ENCODE measurements at regions not wholly inside any gene's neighbourhood (a gene's known extent, or its start where the extent isn't known, plus 50 kb on each side); places are given as distances from the start of the nearest gene placed in this dataset.

GRCh38 chr3:5809586-5810246 lies 622.2 kb downstream of the EDEM1 start:
- no peak overlapping the region for H2AFZ ChIP-seq (ENCODE audit: low read depth, low read length)
- H3K9me3 ChIP-seq (ENCODE audit: low read length) = no peaks in the 10 kb centered on the region
- H3K27ac ChIP-seq (ENCODE audit: low read length) = no peak overlapping the region
- no peaks in the 10 kb centered on the region for H4K20me1 ChIP-seq (ENCODE audit: insufficient read depth)
- H3K4me3 ChIP-seq (ENCODE audit: low read length) = no peak overlapping the region
- no peak overlapping the region for H3K4me2 ChIP-seq (ENCODE audit: low read length)
- H3K9me2 ChIP-seq (ENCODE audit: insufficient read depth, low read length) = no peaks in the 10 kb centered on the region
- H3K36me3 ChIP-seq (ENCODE audit: insufficient read depth, low read length) = no peaks in the 10 kb centered on the region
- TF ChIP-seq CTCF (IDR thresholded peaks at IDR 0.05; ENCODE audit: poor library complexity, severe bottlenecking) (no peak), SMC3 (conservative IDR thresholded peaks at IDR 0.05; ENCODE audit: poor library complexity) (no peak), REST (IDR thresholded peaks at IDR 0.05; ENCODE audit: borderline replicate concordance) (no peak), EP300 (conservative IDR thresholded peaks at IDR 0.05; ENCODE audit: poor library complexity, severe bottlenecking) (no peak)
- H3K79me2 ChIP-seq (replicated peaks; ENCODE audit: insufficient read depth, low read length) = no peaks in the 10 kb centered on the region
- H3K27me3 ChIP-seq (ENCODE audit: insufficient read depth, low read depth, low read length) = no peaks in the 10 kb centered on the region
- no peak overlapping the region for H3K9ac ChIP-seq (ENCODE audit: low read length)
- H3F3A ChIP-seq (ENCODE audit: insufficient read depth, low read length, poor library complexity, severe bottlenecking) = no peaks in the 10 kb centered on the region

GRCh38 chr3:5811016-5811415 lies 623.5 kb downstream of the EDEM1 start:
- Histone ChIP-seq H3K9me2 (ENCODE audit: insufficient read depth, low read length) (no peaks in the 10 kb centered on the region), H4K20me1 (ENCODE audit: insufficient read depth) (no peaks in the 10 kb centered on the region), H3K4me3 (ENCODE audit: low read length) (no peak overlapping the region), H3K4me2 (ENCODE audit: low read length) (no peak overlapping the region), H3K27me3 (ENCODE audit: insufficient read depth, low read depth, low read length) (no peaks in the 10 kb centered on the region), H3K36me3 (ENCODE audit: insufficient read depth, low read length) (no peaks in the 10 kb centered on the region), H3K9ac (ENCODE audit: low read length) (no peak overlapping the region), H3K79me2 (replicated peaks; ENCODE audit: insufficient read depth, low read length) (no peaks in the 10 kb centered on the region), H3F3A (ENCODE audit: insufficient read depth, low read length, poor library complexity, severe bottlenecking) (no peaks in the 10 kb centered on the region), H3K27ac (ENCODE audit: low read length) (no peak overlapping the region), H3K9me3 (ENCODE audit: low read length) (no peaks in the 10 kb centered on the region), H2AFZ (ENCODE audit: low read depth, low read length) (no peak overlapping the region)
- TF ChIP-seq RAD21 (conservative IDR thresholded peaks at IDR 0.05) (no peak), EZH2 (IDR thresholded peaks at IDR 0.05; ENCODE audit: borderline replicate concordance, insufficient read depth, low read length, poor library complexity, severe bottlenecking) (no peak), POLR2AphosphoS5 (IDR thresholded peaks at IDR 0.05) (no peak), EP300 (conservative IDR thresholded peaks at IDR 0.05; ENCODE audit: poor library complexity, severe bottlenecking) (no peak), CTCF (IDR thresholded peaks at IDR 0.05; ENCODE audit: poor library complexity, severe bottlenecking) (no peak), TAF1 (IDR thresholded peaks at IDR 0.05; ENCODE audit: low read depth) (no peak), SMC3 (conservative IDR thresholded peaks at IDR 0.05; ENCODE audit: poor library complexity) (no peak), REST (IDR thresholded peaks at IDR 0.05; ENCODE audit: borderline replicate concordance) (no peak), MXI1 (conservative IDR thresholded peaks at IDR 0.05; ENCODE audit: poor library complexity, severe bottlenecking) (no peak)
